ENCODE measurements at regions not wholly inside any gene's neighbourhood (a gene's known extent, or its start where the extent isn't known, plus 50 kb on each side); places are given as distances from the start of the nearest gene placed in this dataset.

DNA sequence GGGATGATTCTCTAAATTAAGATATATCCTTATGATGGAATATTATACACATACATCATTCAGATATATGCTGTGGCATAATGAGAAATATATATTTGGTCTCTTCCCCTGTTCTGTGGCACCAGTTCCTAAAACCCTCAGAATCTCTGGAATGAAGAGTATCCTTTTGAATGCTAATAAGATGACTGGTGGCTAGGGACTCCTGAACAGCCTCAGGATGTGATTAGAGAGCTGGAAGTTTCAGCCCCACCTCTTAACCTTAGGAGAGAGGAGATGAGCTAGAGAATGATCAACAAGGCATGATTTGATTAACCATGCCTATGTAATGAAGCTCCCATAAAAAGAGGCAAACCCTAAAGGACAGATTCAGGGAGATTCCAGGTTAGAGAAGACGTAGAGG, 632.0 kb downstream of the IQCM start:
- H2AFZ ChIP-seq (ENCODE audit: control insufficient read depth, low read depth, low read length): no peak overlapping the region
- in situ Hi-C loops (cut with MboI) (no loop called here), intact Hi-C loops (cut with micrococcal nuclease; ENCODE audit: unreplicated experiment) (loop anchor here (10.0 kb wide), 1 partner anchor 189 kb away; no protein-coding TSS in a partner anchor)
- no peaks in the 10 kb centered on the region for H3K36me3 ChIP-seq (ENCODE audit: control insufficient read depth in 2 of 2, insufficient read depth in 2 of 2, low read length in 1 of 2)
- ChIA-PET POLR2A (no interaction called here), RAD21 (ENCODE audit: unreplicated experiment) (no interaction called here), CTCF (no interaction called here), SMC1A (ENCODE audit: uncharacterized antibody, unreplicated experiment) (no interaction called here)
- no peaks in the 10 kb centered on the region for H4K20me1 ChIP-seq (ENCODE audit: control insufficient read depth, insufficient read depth)
- no peaks in the 10 kb centered on the region for H3K79me2 ChIP-seq (ENCODE audit: control insufficient read depth, insufficient read depth, low read length)
- ATAC-seq: no peak
- no peaks in the 10 kb centered on the region for H3K9me3 ChIP-seq (replicated peaks; ENCODE audit: control insufficient read depth, insufficient read depth, low read length)
- no peak overlapping the region for H3K9ac ChIP-seq (ENCODE audit: control insufficient read depth, insufficient read depth, low read length)
- H3K27ac ChIP-seq (ENCODE audit: control insufficient read depth, insufficient read depth): no peak overlapping the region
- TF ChIP-seq CBX5 (IDR thresholded peaks at IDR 0.05; ENCODE audit: low read depth): no peak
- TF ChIP-seq YY1 (IDR thresholded peaks at IDR 0.05; ENCODE audit: low read depth, low read length): no peak
- TF ChIP-seq, protein P1, sequence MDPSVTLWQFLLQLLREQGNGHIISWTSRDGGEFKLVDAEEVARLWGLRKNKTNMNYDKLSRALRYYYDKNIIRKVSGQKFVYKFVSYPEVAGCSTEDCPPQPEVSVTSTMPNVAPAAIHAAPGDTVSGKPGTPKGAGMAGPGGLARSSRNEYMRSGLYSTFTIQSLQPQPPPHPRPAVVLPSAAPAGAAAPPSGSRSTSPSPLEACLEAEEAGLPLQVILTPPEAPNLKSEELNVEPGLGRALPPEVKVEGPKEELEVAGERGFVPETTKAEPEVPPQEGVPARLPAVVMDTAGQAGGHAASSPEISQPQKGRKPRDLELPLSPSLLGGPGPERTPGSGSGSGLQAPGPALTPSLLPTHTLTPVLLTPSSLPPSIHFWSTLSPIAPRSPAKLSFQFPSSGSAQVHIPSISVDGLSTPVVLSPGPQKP (IDR thresholded peaks at IDR 0.05; ENCODE audit: low read depth, low read length): no peak
- no peak for TF ChIP-seq PAX5 (IDR thresholded peaks at IDR 0.05; ENCODE audit: borderline replicate concordance, low read depth, low read length)
- TF ChIP-seq, protein P2, sequence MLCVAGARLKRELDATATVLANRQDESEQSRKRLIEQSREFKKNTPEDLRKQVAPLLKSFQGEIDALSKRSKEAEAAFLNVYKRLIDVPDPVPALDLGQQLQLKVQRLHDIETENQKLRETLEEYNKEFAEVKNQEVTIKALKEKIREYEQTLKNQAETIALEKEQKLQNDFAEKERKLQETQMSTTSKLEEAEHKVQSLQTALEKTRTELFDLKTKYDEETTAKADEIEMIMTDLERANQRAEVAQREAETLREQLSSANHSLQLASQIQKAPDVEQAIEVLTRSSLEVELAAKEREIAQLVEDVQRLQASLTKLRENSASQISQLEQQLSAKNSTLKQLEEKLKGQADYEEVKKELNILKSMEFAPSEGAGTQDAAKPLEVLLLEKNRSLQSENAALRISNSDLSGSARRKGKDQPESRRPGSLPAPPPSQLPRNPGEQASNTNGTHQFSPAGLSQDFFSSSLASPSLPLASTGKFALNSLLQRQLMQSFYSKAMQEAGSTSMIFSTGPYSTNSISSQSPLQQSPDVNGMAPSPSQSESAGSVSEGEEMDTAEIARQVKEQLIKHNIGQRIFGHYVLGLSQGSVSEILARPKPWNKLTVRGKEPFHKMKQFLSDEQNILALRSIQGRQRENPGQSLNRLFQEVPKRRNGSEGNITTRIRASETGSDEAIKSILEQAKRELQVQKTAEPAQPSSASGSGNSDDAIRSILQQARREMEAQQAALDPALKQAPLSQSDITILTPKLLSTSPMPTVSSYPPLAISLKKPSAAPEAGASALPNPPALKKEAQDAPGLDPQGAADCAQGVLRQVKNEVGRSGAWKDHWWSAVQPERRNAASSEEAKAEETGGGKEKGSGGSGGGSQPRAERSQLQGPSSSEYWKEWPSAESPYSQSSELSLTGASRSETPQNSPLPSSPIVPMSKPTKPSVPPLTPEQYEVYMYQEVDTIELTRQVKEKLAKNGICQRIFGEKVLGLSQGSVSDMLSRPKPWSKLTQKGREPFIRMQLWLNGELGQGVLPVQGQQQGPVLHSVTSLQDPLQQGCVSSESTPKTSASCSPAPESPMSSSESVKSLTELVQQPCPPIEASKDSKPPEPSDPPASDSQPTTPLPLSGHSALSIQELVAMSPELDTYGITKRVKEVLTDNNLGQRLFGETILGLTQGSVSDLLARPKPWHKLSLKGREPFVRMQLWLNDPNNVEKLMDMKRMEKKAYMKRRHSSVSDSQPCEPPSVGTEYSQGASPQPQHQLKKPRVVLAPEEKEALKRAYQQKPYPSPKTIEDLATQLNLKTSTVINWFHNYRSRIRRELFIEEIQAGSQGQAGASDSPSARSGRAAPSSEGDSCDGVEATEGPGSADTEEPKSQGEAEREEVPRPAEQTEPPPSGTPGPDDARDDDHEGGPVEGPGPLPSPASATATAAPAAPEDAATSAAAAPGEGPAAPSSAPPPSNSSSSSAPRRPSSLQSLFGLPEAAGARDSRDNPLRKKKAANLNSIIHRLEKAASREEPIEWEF (IDR thresholded peaks at IDR 0.05; ENCODE audit: insufficient replicate concordance, low read depth, low read length): no peak
- no peak for TF ChIP-seq IKZF2 (IDR thresholded peaks at IDR 0.05)
- no peak for TF ChIP-seq ZNF24 (IDR thresholded peaks at IDR 0.05)
- no peak for TF ChIP-seq MXI1 (IDR thresholded peaks at IDR 0.05; ENCODE audit: low read depth, low read length)
- TF ChIP-seq, protein P3, sequence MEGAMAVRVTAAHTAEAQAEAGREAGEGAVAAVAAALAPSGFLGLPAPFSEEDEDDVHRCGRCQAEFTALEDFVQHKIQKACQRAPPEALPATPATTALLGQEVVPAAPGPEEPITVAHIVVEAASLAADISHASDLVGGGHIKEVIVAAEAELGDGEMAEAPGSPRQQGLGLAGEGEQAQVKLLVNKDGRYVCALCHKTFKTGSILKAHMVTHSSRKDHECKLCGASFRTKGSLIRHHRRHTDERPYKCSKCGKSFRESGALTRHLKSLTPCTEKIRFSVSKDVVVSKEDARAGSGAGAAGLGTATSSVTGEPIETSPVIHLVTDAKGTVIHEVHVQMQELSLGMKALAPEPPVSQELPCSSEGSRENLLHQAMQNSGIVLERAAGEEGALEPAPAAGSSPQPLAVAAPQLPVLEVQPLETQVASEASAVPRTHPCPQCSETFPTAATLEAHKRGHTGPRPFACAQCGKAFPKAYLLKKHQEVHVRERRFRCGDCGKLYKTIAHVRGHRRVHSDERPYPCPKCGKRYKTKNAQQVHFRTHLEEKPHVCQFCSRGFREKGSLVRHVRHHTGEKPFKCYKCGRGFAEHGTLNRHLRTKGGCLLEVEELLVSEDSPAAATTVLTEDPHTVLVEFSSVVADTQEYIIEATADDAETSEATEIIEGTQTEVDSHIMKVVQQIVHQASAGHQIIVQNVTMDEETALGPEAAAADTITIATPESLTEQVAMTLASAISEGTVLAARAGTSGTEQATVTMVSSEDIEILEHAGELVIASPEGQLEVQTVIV (IDR thresholded peaks at IDR 0.05; ENCODE audit: borderline replicate concordance, partially characterized antibody): no peak
- TF ChIP-seq BMI1 (IDR thresholded peaks at IDR 0.05; ENCODE audit: borderline replicate concordance): no peak
- TF ChIP-seq FOS (IDR thresholded peaks at IDR 0.05; ENCODE audit: borderline replicate concordance, extremely low read depth, insufficient read length): no peak
- no peak for TF ChIP-seq POU2F2 (IDR thresholded peaks at IDR 0.05; ENCODE audit: borderline replicate concordance, low read depth, low read length)
- TF ChIP-seq HDGF (IDR thresholded peaks at IDR 0.05): no peak
- TF ChIP-seq RUNX3 (IDR thresholded peaks at IDR 0.05; ENCODE audit: low read length): no peak
- no peak for TF ChIP-seq SRF (IDR thresholded peaks at IDR 0.05; ENCODE audit: low read depth in 2 of 2, low read length in 2 of 2)
- TF ChIP-seq CHD2 (IDR thresholded peaks at IDR 0.05; ENCODE audit: borderline replicate concordance, low read depth, low read length): no peak
- no peak for TF ChIP-seq ZNF622 (IDR thresholded peaks at IDR 0.05)
- no peak for FAIRE-seq
- BruUV-seq (replicated peaks): no TSS peak
- H3K4me3 ChIP-seq: no peak overlapping the region
- no peaks in the 10 kb centered on the region for H3K4me1 ChIP-seq (ENCODE audit: control insufficient read depth, insufficient read depth, low read length)
- no peak for DNase-seq (ENCODE audit: low read depth, low spot score)
- no peak overlapping the region for H3K4me2 ChIP-seq (ENCODE audit: control insufficient read depth, insufficient read depth)
- WGBS (ENCODE audit: insufficient coverage, insufficient replicate concordance, low lambda C conversion rate, missing lambda C conversion rate): 17% methylated on average over 1 of the region's 1 CpG
- H3K27me3 ChIP-seq (replicated peaks in 1 of 2; ENCODE audit: control insufficient read depth in 2 of 2, insufficient read depth in 2 of 2, low read length in 1 of 2): no peaks in the 10 kb centered on the region

All from GM12878 (cell line).